Smooth muscle cell (in vitro differentiated cells): ENCODE measurements at regions not wholly inside any gene's neighbourhood (a gene's known extent, or its start where the extent isn't known, plus 50 kb on each side); places are given as distances from the start of the nearest gene placed in this dataset.

ENCODE experiments used
- DNase-seq: peaks from one replicate; lab custom pipeline; 2025; ENCODE audit not compliant: unreplicated experiment; lab: John Stamatoyannopoulos, UW
- H2AFZ ChIP-seq: fragments of 200-600 bp; sonication (generic); 2 replicates; pipeline ENCODE4 v1.6.0; 2016; ENCODE audit warnings: antibody characterized with exemption, low read depth, mild to moderate bottlenecking
- H3F3A ChIP-seq: fragments of 200-600 bp; sonication (generic); 2 replicates; pipeline ENCODE4 v1.6.0; 2017; ENCODE audit warnings: antibody characterized with exemption, low read depth
- H3K27ac ChIP-seq: fragments of 200-600 bp; sonication (generic); 2 replicates; pipeline ENCODE4 v1.5.1; 2016; ENCODE audit warnings: low read depth, mild to moderate bottlenecking
- H3K27me3 ChIP-seq: fragments of 200-600 bp; sonication (generic); 2 replicates; pipeline ENCODE4 v1.6.1; 2016; ENCODE audit warnings: low read depth, mild to moderate bottlenecking
- H3K36me3 ChIP-seq: fragments of 200-600 bp; sonication (generic); 2 replicates; pipeline ENCODE4 v1.5.1; 2016; ENCODE audit warnings: low read depth
- H3K4me1 ChIP-seq: fragments of 200-600 bp; sonication (generic); 2 replicates; pipeline ENCODE4 v1.5.1; 2016; ENCODE audit warnings: low read depth
- H3K4me2 ChIP-seq: fragments of 200-600 bp; sonication (generic); 2 replicates; pipeline ENCODE4 v1.6.0; 2016; ENCODE audit warnings: mild to moderate bottlenecking
- H3K4me3 ChIP-seq: fragments of 200-600 bp; sonication (generic); 2 replicates; pipeline ENCODE4 v1.5.1; 2016; ENCODE audit warnings: mild to moderate bottlenecking
- H3K79me2 ChIP-seq: fragments of 200-600 bp; sonication (generic); 2 replicates; pipeline ENCODE4 v1.6.0; 2016; ENCODE audit warnings: low read depth, mild to moderate bottlenecking
- H3K9ac ChIP-seq: fragments of 200-600 bp; sonication (generic); 2 replicates; pipeline ENCODE4 v1.6.0; 2016; ENCODE audit warnings: low read depth
- H3K9me3 ChIP-seq: fragments of 200-600 bp; sonication (generic); replicated peaks from 2 replicates; pipeline ENCODE4 v1.5.1; 2016; ENCODE audit warnings: low read depth
- H4K20me1 ChIP-seq: fragments of 200-600 bp; sonication (generic); 2 replicates; pipeline ENCODE4 v1.6.0; 2016; ENCODE audit warnings: low read depth
- WGBS: methylation state at CpG from one replicate; pipeline ENCODE4 v1.1.7; 2016; ENCODE audit warnings: low lambda C conversion rate; 5-methylcytosine and 5-hydroxymethylcytosine counted together
- TF ChIP-seq, protein P1 (sequence below): fragments of 200-600 bp; sonication (generic); IDR thresholded peaks from 2 replicates; pipeline ENCODE4 v1.5.1; 2017; ENCODE audit warnings: borderline replicate concordance, mild to moderate bottlenecking, antibody characterized with exemption; ENCODE audit not compliant: insufficient read depth, poor library complexity, severe bottlenecking

GRCh38 chr10:81095238-81095637 is 557.5 kb downstream of the SH2D4B start:
- no peak overlapping the region for H3K9ac ChIP-seq
- TF ChIP-seq, protein P1, sequence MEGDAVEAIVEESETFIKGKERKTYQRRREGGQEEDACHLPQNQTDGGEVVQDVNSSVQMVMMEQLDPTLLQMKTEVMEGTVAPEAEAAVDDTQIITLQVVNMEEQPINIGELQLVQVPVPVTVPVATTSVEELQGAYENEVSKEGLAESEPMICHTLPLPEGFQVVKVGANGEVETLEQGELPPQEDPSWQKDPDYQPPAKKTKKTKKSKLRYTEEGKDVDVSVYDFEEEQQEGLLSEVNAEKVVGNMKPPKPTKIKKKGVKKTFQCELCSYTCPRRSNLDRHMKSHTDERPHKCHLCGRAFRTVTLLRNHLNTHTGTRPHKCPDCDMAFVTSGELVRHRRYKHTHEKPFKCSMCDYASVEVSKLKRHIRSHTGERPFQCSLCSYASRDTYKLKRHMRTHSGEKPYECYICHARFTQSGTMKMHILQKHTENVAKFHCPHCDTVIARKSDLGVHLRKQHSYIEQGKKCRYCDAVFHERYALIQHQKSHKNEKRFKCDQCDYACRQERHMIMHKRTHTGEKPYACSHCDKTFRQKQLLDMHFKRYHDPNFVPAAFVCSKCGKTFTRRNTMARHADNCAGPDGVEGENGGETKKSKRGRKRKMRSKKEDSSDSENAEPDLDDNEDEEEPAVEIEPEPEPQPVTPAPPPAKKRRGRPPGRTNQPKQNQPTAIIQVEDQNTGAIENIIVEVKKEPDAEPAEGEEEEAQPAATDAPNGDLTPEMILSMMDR, result no peak
- H3K4me2 ChIP-seq, result no peak overlapping the region
- H3K36me3 ChIP-seq, result no peaks in the 10 kb centered on the region
- no peaks in the 10 kb centered on the region for H3K4me1 ChIP-seq
- H2AFZ ChIP-seq, result no peak overlapping the region
- H3K9me3 ChIP-seq, result no peaks in the 10 kb centered on the region
- no peak overlapping the region for H3K4me3 ChIP-seq
- H3K27ac ChIP-seq, result no peak overlapping the region
- H3K79me2 ChIP-seq, result no peaks in the 10 kb centered on the region
- no peaks in the 10 kb centered on the region for H3K27me3 ChIP-seq
- no peak for DNase-seq
- no peaks in the 10 kb centered on the region for H4K20me1 ChIP-seq
- 93% methylated on average over 2 of the region's 2 CpGs for WGBS
- H3F3A ChIP-seq, result no peaks in the 10 kb centered on the region

DNA sequence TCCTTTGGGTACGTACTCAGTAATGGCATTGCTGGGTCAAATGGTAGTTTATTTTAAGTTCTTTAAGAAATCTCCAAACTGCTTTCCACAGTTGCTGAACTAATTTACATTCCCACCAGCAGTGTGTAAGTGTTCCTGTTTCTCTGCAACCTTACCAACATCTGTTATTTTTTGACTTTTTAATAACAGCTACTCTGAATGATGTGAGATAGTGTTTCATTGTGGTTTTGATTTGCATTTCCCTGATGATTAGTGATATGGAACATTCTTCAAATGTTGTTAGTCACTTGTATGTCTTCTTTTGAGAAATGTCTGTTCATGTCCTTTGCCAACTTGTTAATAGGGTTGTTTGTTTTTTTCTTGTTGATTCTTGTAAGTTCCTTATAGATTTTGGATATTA is 558.9 kb downstream of the SH2D4B start:
- no peak overlapping the region for H2AFZ ChIP-seq
- no peaks in the 10 kb centered on the region for H3K9me3 ChIP-seq
- H3K79me2 ChIP-seq, result no peaks in the 10 kb centered on the region
- H4K20me1 ChIP-seq, result no peaks in the 10 kb centered on the region
- H3K36me3 ChIP-seq, result no peaks in the 10 kb centered on the region
- no peaks in the 10 kb centered on the region for H3K27me3 ChIP-seq
- no peaks in the 10 kb centered on the region for H3F3A ChIP-seq
- no peak for DNase-seq
- no peak overlapping the region for H3K9ac ChIP-seq
- no peak overlapping the region for H3K27ac ChIP-seq
- TF ChIP-seq, protein P1, result no peak
- no peaks in the 10 kb centered on the region for H3K4me1 ChIP-seq
- H3K4me2 ChIP-seq, result no peak overlapping the region
- 86% methylated on average over 1 of the region's 1 CpG for WGBS
- no peak overlapping the region for H3K4me3 ChIP-seq

GRCh38 chr10:81101062-81101461 is 563.4 kb downstream of the SH2D4B start:
- H3K27ac ChIP-seq, result no peak overlapping the region
- H3F3A ChIP-seq, result no peaks in the 10 kb centered on the region
- no peak overlapping the region for H3K4me2 ChIP-seq
- H3K9me3 ChIP-seq, result no peaks in the 10 kb centered on the region
- no peaks in the 10 kb centered on the region for H3K27me3 ChIP-seq
- no peak for DNase-seq
- no peaks in the 10 kb centered on the region for H3K36me3 ChIP-seq
- H3K79me2 ChIP-seq, result no peaks in the 10 kb centered on the region
- H3K4me3 ChIP-seq, result no peak overlapping the region
- H2AFZ ChIP-seq, result no peak overlapping the region
- no peaks in the 10 kb centered on the region for H4K20me1 ChIP-seq
- H3K4me1 ChIP-seq, result no peaks in the 10 kb centered on the region
- TF ChIP-seq, protein P1, result no peak
- H3K9ac ChIP-seq, result no peak overlapping the region

- DNase-seq, result no peak
- no peak overlapping the region for H3K4me3 ChIP-seq
- no peak overlapping the region for H3K9ac ChIP-seq
- H4K20me1 ChIP-seq, result no peaks in the 10 kb centered on the region
- no peaks in the 10 kb centered on the region for H3K79me2 ChIP-seq
- H3K9me3 ChIP-seq, result no peaks in the 10 kb centered on the region
- H2AFZ ChIP-seq, result no peak overlapping the region
- no peaks in the 10 kb centered on the region for H3F3A ChIP-seq
- H3K4me2 ChIP-seq, result no peak overlapping the region
- no peaks in the 10 kb centered on the region for H3K27me3 ChIP-seq
- no peaks in the 10 kb centered on the region for H3K4me1 ChIP-seq
- no peaks in the 10 kb centered on the region for H3K36me3 ChIP-seq
- 85% methylated on average over 3 of the region's 3 CpGs for WGBS
- TF ChIP-seq, protein P1, result no peak
- no peak overlapping the region for H3K27ac ChIP-seq
These were observed 566.8 kb downstream of the SH2D4B start for GRCh38 chr10:81104494-81104893.
